Panc1 (cell line): ENCODE measurements at regions not wholly inside any gene's neighbourhood (a gene's known extent, or its start where the extent isn't known, plus 50 kb on each side); places are given as distances from the start of the nearest gene placed in this dataset.

Experiments used
- TF ChIP-seq, protein P1 (sequence below): fragments of 450-650 bp; IDR thresholded peaks from 2 replicates; pipeline ENCODE4 v1.5.1; 2017; ENCODE audit warnings: mild to moderate bottlenecking
- TF ChIP-seq, protein P2 (sequence below), 2 experiments: IDR thresholded peaks; 2 replicates each; pipeline ENCODE4 v1.6.1; 2011 to 2012; ENCODE audit warnings: low read depth in 2 of 2, control low read depth in 1 of 2, low read length in 1 of 2, mild to moderate bottlenecking in 1 of 2, moderate library complexity in 1 of 2; ENCODE audit not compliant: insufficient read depth in 1 of 2

DNA sequence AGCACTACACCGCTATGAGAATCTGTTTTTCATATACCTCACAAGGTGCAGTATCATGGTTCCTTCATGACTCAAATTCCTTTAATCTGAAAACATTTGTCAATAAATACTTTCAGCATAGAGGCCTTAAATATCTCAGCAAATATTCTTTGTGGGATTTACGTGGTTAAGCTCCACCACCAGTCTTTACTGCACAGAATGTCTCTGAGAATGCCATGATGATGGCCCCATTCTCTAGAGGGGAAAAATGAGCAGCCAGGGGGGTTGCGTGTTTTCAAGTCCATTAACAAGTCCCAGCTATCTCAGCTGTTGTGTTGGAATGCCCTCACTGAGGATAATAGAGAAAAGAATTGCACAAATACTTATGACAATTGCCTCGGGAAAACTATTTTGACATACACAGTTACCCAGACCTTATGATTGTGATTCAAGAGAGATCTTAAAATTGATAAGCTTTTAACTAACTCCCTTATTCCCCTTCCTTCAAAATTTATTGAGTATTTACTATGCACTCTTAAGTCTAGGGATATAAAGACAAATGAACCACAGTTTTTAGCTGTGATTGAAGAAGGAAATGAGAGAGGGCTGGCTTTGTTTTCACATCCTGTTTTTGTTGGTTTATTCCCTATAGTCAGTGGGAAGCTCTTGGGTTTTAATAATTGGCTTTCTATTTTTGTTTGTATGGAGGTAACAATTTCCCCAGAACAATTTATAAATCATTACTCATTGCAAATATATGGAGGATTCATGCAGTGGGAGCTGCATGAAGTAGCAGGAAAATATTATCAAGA is 176.5 kb upstream of the VWC2 start:
- TF ChIP-seq, protein P1, sequence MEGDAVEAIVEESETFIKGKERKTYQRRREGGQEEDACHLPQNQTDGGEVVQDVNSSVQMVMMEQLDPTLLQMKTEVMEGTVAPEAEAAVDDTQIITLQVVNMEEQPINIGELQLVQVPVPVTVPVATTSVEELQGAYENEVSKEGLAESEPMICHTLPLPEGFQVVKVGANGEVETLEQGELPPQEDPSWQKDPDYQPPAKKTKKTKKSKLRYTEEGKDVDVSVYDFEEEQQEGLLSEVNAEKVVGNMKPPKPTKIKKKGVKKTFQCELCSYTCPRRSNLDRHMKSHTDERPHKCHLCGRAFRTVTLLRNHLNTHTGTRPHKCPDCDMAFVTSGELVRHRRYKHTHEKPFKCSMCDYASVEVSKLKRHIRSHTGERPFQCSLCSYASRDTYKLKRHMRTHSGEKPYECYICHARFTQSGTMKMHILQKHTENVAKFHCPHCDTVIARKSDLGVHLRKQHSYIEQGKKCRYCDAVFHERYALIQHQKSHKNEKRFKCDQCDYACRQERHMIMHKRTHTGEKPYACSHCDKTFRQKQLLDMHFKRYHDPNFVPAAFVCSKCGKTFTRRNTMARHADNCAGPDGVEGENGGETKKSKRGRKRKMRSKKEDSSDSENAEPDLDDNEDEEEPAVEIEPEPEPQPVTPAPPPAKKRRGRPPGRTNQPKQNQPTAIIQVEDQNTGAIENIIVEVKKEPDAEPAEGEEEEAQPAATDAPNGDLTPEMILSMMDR: no peak
- TF ChIP-seq, protein P2, sequence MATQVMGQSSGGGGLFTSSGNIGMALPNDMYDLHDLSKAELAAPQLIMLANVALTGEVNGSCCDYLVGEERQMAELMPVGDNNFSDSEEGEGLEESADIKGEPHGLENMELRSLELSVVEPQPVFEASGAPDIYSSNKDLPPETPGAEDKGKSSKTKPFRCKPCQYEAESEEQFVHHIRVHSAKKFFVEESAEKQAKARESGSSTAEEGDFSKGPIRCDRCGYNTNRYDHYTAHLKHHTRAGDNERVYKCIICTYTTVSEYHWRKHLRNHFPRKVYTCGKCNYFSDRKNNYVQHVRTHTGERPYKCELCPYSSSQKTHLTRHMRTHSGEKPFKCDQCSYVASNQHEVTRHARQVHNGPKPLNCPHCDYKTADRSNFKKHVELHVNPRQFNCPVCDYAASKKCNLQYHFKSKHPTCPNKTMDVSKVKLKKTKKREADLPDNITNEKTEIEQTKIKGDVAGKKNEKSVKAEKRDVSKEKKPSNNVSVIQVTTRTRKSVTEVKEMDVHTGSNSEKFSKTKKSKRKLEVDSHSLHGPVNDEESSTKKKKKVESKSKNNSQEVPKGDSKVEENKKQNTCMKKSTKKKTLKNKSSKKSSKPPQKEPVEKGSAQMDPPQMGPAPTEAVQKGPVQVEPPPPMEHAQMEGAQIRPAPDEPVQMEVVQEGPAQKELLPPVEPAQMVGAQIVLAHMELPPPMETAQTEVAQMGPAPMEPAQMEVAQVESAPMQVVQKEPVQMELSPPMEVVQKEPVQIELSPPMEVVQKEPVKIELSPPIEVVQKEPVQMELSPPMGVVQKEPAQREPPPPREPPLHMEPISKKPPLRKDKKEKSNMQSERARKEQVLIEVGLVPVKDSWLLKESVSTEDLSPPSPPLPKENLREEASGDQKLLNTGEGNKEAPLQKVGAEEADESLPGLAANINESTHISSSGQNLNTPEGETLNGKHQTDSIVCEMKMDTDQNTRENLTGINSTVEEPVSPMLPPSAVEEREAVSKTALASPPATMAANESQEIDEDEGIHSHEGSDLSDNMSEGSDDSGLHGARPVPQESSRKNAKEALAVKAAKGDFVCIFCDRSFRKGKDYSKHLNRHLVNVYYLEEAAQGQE (IDR thresholded peaks at IDR 0.05; ENCODE audit: insufficient read depth in 1 of 2, low read depth in 2 of 2, low read length in 1 of 2): no peak
